ENCODE measurements at regions not wholly inside any gene's neighbourhood (a gene's known extent, or its start where the extent isn't known, plus 50 kb on each side); places are given as distances from the start of the nearest gene placed in this dataset.

DNA sequence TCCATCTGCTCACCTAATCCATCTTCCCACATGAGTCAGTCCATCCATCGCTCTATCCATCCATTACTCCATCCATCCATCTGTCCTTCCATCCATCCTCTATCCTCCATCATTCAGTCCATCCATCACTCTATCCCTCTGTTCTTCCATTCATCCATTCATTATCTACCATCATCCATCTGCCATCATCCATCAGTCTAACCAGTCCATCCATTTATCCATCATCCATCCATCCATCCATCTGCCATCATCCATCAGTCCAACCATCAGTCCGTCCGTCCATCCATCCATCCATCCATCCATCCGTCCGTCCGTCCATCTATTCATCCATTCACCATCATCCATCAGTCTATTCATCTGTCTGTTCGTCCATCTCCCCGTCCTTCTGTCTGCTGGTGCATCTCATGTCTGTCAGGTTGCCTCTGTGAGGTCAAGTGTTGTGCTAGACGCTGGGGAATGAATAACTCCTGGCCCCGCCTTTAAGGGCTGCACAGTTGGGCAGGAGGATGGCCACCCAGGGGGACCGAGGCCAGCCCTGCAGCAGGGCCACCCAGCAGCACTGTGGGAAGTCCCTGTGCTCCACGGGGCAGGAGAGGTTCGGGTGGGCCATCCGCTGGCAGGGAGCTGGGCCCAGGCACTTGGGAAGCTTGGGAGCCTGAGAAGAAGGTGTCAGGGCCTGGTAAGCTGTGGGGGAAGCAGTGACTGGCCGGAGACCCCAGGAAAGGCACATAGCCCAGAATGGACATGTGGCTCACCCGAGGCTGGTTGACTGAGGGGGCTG lies 137.1 kb downstream of the CTTN start:
- FAIRE-seq (no peak), DNase-seq (ENCODE audit: low spot score) (no peak)

DNA sequence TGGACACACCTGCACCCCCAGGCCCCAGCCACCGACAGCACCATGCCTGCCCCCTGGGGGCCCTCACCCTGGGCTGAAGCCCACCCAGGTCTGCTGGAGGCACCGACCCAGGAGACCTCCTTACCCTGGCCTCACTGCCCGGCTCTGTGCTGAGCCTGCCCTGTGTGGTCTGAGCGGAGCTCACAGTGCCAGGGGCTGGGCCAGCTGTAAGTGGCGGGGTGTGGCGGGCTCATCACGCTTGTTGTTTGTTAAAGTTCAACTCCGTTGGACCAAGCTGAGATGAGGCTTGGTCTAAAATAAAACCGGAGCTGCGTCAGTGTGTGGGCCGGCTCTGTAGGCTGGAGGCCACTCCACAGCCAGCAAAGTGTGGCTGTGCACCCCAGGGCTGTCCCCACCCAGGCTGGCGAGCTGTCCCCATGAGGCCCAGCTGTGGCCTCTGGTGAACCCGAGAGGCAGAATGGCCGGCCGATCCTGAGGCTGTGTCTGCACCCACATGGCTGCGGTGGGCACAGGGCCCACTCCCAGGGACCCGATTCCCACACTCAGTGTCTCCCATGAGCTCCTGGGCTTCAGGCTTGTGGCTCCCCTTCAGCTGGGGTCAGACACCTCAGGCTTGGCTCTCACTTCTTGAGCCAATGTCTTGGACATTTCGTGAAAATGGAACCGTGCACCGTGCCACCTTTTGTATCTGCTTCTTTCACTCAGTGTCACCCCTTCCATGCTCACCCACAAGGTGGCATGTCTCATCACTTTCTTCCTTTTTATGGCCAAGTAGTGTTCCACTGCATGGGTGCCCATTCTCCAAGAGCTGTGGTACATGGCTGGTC lies 137.9 kb downstream of the CTTN start:
- DNase-seq (ENCODE audit: low spot score) (no peak), FAIRE-seq (no peak)

DNA sequence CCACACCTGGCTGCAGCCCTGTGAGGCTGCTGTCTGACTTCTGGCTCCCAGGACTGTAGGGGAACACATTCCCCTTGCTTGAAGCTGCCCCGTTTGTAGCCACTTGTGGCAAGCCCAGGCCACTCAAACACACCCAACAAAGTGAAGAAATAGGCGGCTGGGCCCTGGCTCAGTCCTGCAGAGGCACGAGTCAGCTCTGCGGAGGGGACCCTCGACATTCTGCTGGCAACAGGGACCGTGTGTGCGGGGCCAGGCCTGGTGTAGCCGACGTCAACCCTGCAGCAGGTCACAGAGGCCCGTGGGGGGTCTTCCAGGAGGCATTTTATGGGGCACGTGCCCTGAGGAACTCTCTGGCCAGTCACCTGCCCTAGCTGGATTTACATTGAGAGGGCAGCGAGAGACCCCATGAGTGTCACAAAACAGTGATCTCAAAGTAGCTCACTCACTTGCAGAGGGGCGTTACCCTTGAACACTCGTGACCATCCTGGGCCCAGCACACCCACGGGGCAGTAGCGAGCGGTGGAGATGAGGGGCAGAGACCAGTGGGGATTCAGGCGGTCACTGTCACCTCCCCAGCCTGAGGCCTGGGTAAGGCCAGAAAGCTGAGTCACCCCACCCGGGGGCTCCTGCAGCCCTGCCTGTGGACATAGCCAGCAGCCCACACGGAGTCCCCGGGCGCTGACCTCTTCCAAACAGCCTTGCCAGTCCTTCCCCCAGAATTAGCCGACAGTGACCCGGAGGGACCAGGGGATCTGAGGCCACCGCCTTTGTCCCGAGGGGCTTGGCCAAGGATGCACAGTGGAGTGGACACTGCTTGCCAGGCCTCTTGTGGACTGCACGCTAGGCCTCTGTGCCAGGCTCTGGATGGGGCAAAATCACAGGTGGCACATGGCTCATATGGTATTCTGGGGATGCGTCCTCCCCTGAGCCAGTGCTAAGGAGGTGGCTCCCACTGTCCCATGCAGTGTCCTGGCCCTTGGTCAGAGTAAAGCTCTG lies 139.5 kb downstream of the CTTN start:
- no peak for DNase-seq (ENCODE audit: low spot score)
- FAIRE-seq = no peak

DNA sequence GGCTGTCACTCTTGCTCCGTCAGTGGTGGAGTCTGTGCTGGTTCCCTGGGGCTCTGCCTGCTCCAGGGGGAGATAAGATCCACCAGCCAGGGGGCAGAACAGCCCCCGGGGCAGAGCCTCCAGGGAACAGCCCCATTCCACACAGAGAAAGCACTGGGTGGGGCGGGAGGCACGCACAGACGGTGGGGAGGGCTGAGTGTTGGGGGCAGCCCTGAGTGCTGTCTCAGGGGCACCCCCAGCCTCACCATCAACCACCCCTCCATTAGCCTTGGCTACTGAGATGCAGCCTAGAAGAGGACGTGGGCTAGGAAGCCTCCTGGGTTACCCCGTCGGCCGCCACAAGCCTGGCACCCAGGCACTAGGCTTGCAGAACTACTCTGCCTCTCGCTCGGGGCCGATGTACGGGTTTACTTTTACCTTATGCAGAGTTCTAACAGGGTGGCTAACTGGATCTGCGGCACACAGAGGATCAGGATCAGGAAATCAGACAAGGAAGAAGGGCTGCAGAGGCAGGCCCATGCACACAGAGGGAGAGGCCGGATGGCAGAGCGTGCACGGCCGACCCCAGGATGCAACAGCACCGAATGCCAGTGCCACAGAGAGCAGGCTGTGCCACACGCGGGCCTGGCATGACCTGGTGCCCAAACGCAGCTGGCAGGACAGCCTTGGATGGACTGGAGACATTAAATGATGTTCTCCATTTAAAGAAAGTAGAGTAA lies 140.5 kb downstream of the CTTN start:
- DNase-seq (ENCODE audit: low spot score) (no peak), FAIRE-seq (no peak)

DNA sequence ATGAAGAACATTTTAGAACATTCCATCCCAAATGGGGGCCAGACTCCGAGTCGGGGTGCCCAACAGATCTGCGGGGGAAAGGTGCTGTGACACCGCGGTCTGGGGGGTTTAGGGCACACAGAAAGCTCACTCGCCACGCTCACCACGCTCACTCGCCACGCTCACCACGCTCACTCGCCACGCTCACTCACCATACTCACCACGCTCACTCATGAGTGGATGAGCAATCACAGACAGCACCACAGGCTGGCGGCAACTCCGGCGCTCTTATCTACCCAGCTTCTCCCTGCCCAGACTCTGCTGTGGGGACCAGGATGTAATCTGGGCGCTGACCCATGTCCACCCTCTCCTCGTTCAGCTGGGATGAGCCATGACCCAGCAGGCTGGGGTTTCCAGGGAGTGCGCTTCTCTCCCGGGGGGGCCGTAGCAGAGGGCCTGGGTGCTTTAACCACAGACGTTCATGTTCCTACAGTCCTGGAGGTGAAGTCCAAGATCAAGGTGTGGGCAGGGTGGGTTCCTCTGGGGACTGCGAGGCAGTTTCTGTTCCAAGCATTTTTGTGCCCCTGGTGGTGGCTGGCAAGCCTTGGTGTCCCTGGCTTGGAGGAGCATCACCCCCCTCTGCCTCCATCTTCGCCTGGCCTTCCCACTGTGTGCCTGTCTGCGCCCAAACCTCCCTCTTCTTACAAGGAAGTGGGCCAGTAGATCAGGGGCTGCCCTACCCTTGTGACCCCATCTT lies 141.2 kb downstream of the CTTN start:
- peak; percentile 52 for DNase-seq (ENCODE audit: low spot score)
- peak; percentile 73 for FAIRE-seq

DNA sequence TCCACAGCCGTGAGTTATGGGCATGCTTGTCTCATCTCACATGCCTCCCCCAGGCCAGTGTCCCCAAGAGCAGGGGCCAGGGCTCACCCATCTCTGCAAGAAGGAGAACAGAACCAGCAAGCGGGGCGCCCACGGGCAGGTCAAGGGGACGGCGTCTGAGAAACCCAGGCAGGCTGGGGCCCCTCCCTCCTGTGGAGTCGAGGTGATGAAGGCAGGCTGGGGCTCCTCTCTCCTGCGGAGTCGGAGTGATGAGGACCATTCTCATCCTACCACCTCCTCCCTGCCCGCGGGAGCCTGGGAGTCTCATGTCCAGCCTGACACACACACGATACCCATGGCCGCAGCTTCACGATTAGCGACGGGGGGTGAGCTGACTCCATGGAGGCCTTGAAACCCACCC lies 141.9 kb downstream of the CTTN start:
- DNase-seq (ENCODE audit: low spot score) (no peak), FAIRE-seq (no peak)

DNA sequence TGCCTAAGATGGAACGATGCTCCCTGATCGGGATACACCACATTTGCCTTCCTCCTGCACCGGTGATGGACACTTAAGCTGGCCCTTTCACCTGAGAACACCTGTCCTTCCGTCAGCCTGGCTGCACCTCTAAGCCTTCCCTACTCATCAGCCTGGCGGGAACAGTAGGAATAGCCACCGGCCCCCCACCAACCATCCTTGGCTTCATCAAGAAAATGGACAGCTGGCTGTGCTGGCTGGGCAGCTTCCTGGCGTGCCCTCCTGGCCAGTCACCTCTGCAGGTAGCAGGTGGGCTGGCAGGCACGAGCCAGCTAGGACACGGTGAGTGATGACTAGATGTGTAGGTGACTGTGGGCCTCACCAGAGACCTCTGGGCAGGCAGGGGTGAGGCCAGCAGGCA lies 142.8 kb downstream of the CTTN start:
- FAIRE-seq (no peak), DNase-seq (ENCODE audit: low spot score) (no peak)

DNA sequence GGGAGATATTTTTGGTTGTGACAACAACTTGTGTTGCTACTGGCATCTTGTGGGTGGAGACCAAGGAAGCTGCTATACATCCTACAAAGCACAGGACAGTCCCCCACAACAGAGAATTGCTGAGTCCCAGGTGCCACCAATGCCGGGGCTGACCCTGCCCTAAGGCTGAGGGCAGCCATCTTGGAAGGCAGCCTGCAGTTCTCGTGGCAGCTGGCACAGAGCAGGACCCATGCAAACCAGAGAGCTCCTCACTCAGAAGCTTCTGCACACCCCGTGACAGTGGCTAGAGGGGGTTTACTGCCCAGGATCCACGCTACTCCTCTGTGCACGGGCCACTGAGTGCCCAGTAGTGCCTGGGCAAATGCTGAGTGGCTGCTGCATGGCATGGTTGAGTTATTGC lies 143.4 kb downstream of the CTTN start:
- no peak for DNase-seq (ENCODE audit: low spot score)
- no peak for FAIRE-seq

DNA sequence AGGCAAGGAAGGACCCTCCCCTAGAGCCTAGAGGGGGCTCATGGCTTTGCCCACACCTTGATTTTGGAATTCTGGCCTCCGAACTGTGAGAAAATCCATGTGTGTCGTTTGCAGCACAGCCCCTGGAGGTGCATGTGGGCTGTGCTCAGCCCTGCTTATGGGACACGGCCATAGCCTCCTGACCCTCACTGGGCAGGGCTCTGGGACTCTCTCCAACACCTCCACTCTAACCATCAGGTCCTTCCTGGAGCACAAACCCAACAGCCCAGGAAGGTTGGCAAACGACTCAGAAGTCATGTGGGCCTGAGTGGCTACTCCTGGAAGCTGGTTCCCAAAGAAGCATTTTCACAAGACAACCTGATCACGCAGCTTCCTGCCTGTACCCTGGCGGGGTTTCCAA lies 144.1 kb downstream of the CTTN start:
- no peak for DNase-seq (ENCODE audit: low spot score)
- FAIRE-seq = no peak

DNA sequence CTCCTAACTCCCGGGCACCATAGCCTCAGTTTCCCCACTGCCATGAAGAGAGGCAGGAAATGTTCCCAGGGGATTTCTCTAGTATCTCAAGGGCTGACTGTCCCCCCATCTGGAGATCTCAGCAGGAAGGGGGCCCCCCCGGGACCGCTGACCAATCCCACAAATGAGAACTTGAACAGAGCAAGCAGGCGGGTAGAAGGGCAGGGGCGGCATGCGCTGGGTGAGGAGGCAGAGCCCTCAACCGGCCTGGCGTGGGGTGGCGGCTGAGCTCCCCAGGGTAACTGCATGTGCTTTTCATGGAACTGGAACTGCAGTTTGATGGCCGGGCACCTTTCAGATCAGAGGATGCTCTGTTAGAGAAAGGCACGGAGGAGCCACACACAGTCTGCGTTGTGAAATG lies 144.5 kb downstream of the CTTN start:
- DNase-seq (ENCODE audit: low spot score) = no peak
- no peak for FAIRE-seq

DNA sequence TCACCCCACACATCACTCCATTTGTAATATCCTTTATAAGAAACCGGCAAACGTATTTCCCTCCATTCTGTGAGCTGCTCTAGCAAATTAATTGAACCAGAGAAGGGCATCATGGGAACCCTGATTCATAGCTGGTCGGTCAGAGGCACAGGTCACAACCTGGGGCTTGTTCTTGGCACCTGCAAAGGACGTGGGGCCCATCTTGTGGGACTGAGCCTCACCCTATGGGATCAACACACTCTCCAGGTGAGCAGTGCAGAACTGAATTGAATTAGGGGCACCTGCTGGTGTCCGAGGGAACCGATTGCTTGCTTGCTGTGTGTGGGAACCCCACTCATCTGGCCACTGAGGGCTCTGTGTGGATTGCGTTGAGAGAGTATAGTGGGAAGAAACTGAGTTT lies 145.3 kb downstream of the CTTN start:
- no peak for FAIRE-seq
- DNase-seq (ENCODE audit: low spot score) = no peak

DNA sequence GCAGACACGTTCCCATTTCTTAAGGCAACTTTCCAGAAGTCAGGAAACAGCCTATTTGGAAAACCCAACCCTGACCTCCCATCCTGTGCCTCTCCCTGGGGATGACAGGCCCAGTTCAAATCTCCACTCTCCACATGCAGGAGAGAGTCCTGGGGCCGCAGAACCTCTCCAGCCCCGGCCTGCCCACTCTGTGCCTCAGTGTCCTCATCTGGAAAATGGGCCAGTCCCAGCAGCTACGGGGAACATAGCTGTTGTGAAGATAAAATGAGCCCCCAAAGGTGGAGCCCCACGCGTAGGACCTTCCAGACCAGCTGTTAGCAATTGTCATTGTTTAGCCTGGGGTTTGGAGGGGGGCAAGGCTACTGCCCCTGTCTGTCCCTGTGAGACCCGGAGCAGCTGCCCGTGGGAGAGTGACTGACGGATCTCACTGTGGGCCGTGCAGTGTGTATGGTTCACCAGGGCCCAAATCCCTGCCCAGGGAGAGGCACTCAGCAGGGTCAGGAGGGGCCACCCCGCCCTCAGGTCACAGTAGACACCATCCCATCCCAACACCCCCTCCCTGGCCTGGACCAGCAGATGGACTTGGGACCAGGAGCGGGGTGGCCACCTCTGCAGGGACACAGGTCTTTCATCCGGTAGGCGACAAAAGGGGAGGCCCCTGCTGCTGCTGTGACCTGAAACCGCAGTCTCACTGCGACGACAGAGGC lies 145.9 kb downstream of the CTTN start:
- no peak for DNase-seq (ENCODE audit: low spot score)
- FAIRE-seq = no peak

DNA sequence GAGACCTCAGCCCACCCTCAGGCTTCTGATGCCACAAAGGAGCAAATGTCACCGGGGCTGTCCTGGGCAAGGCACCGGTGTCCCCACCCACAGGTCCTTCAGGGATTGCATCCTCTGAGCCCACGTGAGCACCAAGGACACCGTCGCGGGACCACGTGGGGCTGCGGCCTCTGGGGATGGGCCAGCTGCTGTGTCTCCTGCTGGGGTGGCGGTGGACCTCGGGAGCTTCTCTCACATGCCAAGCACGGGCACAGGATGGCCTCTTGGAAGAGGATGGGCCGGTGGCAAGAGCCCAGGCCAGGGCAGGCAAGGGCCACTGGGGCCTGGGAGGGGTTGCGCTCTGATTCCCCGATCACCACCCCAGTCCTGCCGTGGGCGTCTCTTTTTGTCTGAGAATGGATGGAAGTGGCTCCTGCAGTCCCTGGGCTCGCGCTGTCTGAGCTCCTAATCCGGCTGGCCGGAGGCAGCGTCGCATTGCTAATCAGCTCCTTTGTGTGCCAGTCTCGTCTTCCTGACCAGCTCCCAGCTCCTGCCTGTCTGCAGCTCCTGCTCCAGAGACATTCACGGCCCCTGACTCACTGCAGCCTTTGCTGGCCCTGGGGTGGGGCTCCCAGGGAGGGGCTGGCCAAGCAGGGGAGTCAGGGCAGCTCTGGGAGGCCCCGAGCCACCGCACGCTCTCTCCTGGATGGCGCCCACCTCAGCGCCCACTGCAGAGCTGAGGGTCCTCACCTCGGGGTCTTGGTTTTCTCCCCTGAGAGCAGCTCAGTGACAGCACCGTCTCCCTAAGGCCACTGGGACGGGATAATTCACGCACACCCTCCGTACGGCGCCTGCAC lies 146.7 kb downstream of the CTTN start:
- FAIRE-seq = no peak

DNA sequence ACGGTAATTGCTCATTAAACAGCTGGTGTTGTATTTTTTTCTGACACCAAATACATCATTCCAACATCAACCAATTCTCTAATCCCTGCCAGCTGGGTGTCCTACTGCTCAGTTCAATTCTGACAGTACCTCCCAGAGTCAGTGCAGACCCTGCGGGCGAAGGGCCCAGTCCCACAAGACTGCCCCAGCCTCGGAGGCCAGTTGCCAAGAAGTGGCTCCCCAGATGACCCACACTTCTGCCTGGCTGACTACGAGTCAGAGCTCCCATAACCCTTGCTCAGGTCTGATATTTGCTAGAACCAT lies 147.2 kb downstream of the CTTN start:
- DNase-seq (ENCODE audit: low spot score) = no peak
- FAIRE-seq = no peak

More for the DNA sequence above, 146.7 kb downstream of the CTTN start:
- no peak for DNase-seq (ENCODE audit: low spot score)

DNA sequence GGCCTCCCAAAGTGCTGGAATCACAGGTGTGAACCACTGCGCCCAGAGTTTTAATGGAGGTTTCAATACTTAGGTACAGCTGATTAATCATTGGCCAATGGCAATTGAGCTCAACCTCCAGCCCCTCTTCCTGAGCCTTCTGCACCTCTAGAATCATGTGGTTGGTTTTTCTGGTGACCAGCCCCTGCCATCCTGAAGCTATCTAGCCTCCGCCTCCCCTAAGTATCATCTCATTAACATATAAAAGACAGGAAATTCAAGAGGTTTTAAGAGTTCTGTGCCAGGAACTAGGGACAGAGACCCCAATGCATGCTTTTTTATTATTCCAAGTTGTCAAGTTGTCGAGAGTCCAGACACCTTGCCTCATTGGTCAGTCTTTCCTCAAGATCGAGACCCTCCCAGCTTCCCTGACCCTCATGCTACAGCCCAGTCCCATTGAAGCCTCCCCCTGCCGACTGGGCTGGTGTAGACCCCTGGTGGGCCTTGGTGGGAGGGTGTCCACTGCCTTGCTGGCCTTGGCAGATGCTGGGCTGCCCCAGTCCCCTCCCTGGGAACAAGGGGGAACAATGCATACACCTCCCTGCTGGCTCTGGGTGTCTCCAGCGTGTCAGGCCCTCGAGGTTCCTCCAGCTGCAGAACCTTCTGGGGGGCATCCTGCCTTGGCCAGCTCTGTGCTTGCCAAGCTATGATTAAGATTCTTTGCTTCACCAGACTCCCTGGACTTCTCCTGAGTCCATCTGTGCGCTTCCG lies 148.0 kb downstream of the CTTN start:
- no peak for FAIRE-seq

DNA sequence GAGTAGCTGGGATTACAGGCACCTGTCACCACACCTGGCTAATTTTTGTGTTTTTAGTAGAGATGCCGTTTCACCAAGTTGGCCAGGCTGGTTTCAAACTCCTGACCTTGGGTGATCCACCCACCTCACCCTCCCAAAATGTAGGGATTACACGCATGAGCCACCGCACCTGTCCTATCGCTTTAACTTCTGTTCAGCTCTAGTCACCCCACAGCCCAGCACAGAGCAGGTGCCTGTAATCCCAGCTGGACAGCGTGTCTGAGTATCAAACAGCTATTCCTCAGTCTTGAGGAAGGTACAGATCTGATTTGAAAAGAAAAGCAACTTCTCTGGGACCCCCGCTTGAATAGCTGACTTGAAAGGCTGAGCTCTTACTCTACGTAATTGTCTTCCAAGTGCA lies 149.1 kb downstream of the CTTN start:
- DNase-seq (ENCODE audit: low spot score) (no peak), FAIRE-seq (no peak)

More for the DNA sequence above, 148.0 kb downstream of the CTTN start:
- no peak for DNase-seq (ENCODE audit: low spot score)

DNA sequence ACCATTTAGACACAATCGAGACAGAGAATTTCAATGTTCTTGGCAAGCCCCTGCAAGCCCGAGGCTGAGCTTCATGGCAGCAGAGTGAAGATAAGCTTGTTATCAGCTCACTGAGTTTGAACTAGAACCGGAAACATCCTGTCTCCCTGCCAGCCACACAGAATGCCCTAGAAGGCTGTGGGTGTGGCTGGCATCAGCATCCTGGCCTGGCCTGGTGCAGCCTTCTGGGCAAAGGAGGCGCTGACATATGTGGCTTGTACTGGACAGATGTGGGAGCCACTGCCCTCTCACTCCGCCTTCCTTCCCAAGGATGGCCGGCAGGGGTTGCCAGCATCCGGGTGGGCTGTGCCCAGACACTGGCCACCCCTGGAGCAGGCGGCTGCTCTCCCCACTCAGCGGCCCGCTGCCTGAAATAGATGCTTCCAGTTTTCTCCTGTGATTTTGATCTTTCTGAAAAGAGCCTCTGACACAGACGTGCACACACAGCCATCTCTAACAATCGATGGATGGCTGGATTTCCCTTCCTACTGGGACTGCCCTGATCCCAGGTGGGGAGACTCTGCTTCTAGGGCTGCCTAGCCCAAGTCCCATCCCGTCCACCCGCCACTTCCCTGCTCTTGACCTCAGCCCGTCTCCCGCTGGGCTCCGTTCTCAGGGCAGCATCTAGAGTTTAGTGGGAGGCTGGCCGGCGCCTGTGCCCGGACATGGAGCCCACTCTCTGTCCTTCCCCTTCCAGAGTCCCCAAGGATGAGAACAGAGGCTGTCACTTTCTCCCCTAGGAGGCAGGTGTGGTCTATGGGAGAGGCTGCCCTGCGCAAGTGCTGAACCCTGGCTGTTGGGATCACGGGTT lies 149.7 kb downstream of the CTTN start:
- DNase-seq (ENCODE audit: low spot score) = no peak
- FAIRE-seq = no peak
